HK-2 (cell line): ENCODE measurements at regions not wholly inside any gene's neighbourhood (a gene's known extent, or its start where the extent isn't known, plus 50 kb on each side); places are given as distances from the start of the nearest gene placed in this dataset.

Experiments used
- DNase-seq: peaks from one replicate; pipeline ENCODE4 v3.0.0-alpha.2; 2018; ENCODE audit not compliant: unreplicated experiment

DNA sequence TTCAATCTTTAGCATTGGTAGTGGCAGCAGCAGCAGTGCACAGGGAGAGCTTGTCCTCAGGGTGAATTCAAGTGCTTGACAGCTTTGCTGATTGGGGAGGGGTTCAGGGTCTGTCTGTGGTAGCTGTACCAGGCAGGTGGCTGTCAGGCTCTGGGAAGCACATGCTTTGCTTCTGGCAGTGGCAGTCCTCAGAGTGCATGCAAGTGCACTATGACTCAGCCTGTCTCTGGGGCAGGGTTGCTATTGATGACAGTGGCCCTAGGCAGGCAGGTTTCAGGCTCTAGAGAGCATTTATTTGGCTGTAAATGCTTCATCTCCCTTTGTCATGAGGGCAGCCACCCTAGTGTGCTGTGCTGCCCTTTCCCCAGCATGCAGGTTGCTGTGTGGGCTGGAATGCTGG lies 251.9 kb upstream of the LRRC7 start:
- no peak for DNase-seq

GRCh38 chr1:69319287-69319686 lies 248.4 kb upstream of the LRRC7 start:
- DNase-seq = no peak

DNA sequence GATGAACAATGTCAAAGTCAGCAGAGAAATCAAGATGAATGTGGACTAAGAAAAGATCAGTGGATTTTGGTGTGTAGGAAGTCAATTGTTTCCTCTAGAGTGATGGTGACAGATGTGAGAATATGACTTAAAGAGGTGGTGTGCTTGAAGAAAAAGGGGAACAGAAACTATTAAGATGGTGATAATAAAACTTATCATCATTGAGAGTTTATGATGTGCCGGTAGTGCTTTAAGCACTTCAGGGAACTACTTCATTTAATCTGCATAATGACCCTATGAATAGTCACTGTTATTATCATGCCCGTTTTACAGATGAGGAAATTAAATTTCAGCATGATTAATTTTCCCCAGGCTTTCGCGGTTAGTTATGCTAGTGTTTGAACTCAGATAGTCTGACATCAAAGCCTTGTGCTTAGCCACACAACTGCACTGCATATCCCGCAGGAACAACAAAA lies 246.9 kb upstream of the LRRC7 start:
- DNase-seq = no peak

GRCh38 chr1:69321311-69321710 lies 246.4 kb upstream of the LRRC7 start:
- DNase-seq = no peak

GRCh38 chr1:69328186-69328585 lies 239.5 kb upstream of the LRRC7 start:
- DNase-seq = no peak

DNA sequence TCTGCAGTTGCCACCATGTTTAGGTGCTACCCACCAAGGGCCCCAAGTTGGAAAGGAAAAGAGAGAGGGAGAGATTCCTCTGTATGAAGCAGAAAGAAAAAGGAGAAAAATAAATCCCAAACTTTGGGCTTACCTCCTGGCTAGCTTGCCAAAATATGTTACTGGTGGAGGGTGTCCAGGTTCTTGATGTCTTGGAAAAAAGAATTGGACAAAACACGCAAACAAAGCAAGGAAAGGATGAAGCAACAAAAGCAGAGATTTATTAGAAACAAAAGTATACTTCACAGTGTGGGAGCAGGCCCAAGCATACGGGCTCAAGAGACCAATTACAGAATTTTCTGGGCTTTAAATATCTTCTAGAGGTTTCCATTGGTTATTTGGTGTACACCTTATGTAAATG lies 204.5 kb upstream of the LRRC7 start:
- no peak for DNase-seq

DNA sequence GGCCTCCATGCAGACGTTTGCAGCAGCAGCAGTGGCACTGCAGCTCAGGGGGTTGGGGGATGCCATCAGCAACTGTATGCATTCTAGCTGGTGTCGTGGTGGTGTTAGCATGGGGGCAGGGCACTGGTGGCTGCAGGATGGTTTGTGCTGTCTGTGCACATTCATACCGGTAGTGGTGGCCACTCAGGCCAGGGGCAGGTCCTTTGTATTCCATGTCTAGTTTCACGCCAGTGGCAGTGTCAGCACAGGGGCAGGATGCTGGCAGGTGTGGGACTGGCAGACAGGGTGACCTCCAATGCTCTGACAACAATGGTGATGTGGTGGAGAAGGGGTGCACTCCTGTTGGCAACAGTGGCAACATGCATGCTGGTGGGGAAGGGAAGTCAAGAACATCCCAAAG lies 194.2 kb upstream of the LRRC7 start:
- no peak for DNase-seq

- DNase-seq = no peak
These were observed 191.3 kb upstream of the LRRC7 start for GRCh38 chr1:69376408-69376807.

GRCh38 chr1:69377507-69377906 lies 190.2 kb upstream of the LRRC7 start:
- DNase-seq = no peak

DNA sequence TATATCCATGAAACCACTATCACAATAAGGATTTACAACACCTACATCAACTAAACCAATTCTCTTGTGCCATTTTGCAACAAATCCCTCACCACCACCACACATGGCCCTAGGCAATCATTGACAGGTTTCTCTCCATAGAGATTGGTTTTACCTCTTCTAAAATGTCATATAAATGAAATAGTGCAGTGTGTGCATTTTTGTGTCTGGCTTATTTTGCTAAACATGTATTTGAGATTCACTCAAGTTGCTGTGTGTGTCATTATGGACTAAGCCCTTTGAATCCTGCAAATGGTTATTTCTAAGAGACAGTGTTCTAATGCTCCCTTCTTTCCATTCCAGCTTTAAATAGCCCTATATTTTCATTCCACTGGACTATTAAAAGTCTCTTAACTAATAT lies 179.7 kb upstream of the LRRC7 start:
- DNase-seq = no peak

DNA sequence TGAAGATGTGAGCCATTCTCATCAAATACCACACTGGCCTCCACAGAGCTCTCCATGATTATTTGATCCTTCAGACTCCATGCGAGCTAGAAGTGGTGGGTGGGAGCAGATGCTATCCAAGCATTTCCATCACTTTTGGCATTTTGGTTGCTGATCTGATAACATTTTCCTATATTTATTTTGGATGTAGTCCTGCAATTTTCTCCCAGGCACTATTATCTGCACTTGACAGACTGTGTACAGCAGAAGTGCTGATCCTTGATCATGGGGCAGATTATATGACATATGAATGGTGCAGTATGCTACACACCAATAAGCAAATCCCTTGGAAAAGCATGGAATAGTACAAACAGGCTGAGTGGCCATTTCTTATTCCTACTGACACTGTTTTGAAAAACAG lies 167.6 kb upstream of the LRRC7 start:
- no peak for DNase-seq

GRCh38 chr1:69401879-69402278 lies 165.8 kb upstream of the LRRC7 start:
- DNase-seq = no peak

DNA sequence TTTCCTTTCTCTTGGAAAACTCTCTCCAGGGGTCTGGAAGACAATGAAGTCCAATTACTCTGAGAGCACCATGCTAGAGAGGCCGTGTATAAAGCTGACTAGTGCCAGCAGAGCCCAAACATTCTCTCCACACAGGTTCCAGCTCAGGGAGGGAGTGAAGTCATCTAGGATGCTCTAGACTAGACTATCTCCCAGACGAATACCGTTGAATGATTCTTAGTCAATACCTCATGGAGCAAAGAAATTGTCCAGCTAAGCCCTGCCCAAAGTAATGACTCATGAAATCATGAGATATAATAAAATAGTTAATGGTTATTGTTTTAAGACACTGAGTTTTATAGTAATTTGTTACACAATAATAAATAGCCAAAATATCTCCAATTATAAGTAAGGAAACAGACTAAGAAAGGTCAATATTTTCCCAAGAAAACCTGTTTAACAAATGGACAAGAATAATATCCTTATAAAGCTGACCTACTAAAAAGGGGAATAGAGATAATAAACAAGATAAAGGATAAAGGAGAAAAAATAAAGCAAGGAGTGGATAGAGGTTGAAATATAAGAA lies 163.9 kb upstream of the LRRC7 start:
- no peak for DNase-seq

GRCh38 chr1:69404486-69404885 lies 163.2 kb upstream of the LRRC7 start:
- DNase-seq = no peak

DNA sequence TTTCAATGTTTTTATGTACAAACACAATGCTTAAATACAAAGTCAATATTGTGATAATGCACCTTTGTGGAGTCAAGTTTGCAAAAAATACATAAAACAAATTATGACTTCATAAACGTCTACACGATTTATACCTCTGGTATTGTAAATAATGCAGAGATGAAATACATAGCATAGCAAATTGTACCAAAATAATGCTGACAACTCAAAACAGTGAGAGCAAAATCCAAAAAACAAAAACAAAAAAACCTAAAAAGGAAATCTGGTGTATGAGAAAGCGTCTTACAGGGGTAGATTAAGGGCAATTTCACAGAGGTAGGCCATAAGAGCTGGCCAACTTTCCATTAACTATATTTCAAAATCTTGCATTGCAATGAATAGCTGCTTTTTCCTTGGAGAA lies 161.5 kb upstream of the LRRC7 start:
- no peak for DNase-seq

GRCh38 chr1:69409731-69410456 lies 157.8 kb upstream of the LRRC7 start:
- no peak for DNase-seq

DNA sequence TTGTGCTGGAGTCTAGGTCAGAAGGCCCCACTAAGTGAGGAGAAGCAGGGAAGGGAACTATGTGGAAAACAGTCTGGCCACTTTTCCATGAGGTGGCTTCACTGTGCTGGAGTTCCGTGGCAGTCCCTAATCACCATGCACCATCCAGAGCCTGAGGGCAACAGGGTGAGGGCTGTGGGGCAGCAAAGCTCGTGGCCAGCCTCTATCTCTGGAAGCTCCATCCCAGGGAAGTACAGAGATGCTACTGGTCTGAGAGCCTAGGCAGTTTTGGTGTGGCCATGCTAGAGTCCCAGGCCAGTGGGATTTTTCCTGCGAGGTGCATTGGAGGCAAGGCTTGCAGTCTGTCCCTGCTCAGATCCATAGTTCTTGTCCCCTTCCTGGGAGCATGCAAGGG lies 157.3 kb upstream of the LRRC7 start:
- DNase-seq = no peak

GRCh38 chr1:69410893-69411292 lies 156.8 kb upstream of the LRRC7 start:
- DNase-seq = no peak

DNA sequence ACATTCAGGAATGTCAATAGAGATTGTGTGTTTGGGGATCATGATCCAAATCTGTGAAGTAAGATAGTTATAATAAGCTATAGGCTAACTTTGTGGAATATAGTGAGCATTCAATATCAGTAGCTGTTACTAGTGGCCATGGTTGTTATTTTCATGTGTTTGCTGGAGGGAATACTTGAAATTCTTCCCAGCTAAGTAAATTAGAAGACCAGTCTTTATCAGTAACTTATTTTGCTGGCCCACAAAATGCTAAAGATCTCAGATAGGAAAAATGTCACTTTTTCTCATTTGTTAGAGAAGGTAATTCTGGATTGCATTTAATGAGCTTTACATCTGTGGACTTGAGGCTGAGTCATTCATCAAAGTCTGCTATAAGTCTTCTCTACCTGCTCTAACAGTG lies 156.1 kb upstream of the LRRC7 start:
- no peak for DNase-seq

DNA sequence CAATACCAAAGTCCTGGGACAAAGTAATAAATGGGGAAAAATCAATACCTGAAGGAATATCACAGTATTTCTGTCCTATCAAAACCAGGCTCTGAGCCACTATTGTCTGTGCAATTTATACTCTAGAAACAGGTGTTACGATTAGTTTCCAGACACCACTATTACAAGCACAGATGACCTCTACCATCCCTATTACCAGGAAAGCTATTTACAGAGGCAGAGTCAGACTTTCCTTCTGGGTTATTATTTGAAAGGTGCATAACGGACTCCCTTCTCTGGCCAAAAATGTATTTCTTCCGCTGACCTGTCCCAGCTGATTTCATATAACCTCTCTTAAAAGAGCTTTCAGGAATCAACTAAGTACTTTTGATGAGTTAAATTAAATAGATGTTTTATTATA lies 154.6 kb upstream of the LRRC7 start:
- DNase-seq = no peak

DNA sequence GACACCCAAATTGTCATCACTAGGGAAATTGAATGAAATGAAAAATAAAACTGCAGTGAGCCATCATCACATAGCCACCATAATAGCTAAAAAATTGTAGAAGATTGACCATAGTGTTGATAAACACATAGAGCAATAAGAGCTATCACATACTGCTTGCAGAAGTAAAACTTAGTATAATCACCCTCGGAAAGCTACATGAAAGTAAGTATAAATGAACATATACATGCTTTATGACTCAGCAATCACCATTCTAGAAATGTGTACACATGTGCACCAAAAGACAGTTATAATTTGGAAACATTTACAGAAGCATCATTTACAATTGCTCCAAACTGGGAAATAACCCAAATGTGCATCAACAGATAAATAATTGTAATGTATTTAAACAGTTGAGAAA lies 153.1 kb upstream of the LRRC7 start:
- DNase-seq = no peak

GRCh38 chr1:69421286-69421685 lies 146.4 kb upstream of the LRRC7 start:
- no peak for DNase-seq

DNA sequence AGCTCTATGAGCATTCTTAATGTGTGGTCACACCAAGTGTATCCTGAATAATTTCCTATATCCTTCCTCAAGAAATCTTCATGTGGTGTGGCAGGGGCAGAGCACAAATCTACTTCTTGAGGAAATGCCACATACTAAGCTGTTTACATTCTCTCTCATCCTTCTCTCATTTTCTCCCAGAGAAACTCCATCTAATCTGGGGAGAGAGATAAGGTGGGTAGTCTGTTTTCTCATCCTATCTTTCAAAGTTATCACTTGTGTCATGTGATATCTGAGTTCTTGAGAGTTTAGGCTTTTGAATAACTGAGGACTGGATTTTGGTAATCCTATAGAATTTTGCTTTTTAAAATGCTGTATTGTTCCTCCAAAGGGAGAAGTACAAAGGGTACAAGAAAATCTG lies 141.9 kb upstream of the LRRC7 start:
- no peak for DNase-seq

DNA sequence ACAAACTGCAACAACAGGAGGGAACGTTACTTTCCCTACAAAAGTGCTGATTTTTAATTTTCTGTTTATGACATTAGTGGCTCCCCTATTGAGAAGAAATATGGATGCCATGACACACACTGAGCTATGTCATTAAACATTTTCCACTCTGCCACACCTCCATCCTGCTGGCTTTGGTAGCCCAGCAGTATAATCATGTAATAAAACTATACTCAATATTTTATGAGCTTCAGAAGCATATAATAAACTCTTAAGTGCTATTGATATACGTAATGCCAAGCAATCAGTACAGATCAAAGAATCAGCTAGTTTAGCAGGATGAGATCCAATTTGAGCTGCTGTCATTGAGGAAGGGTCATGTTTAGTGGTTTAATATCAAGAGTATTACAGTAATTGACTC lies 141.3 kb upstream of the LRRC7 start:
- no peak for DNase-seq
